Heart left ventricle (tissue), 13 donors: ENCODE measurements at regions not wholly inside any gene's neighbourhood (a gene's known extent, or its start where the extent isn't known, plus 50 kb on each side); places are given as distances from the start of the nearest gene placed in this dataset.

Experiments
- CTCF ChIP-seq, 12 donors: fragments of 200-600 bp; sonication (generic) in 4 of 12; IDR thresholded peaks; one replicate each; pipeline versions ENCODE4 v1.5.0 to v1.8.0; 2018 to 2022; ENCODE audit warnings: antibody characterized with exemption in 12 of 12, mild to moderate bottlenecking in 5 of 12
- POLR2A ChIP-seq, 2 donors: fragments of 450-650 bp; IDR thresholded peaks; one replicate each; pipeline ENCODE4 v1.6.1; 2017; ENCODE audit warnings: antibody characterized with exemption in 2 of 2, mild to moderate bottlenecking in 2 of 2, moderate library complexity in 2 of 2
- donor health status: ischemic (EF 13 %, LVEDD 7.1; RV severe dilation, severe dysfunction).
- donor health status: DM: no; HTN: yes; CAD: no.
- donor health status: DM: no; HTN: no; CAD: no.
- donor health status: ischemic (EF 25% LVEDD 6.9; RV normal size, moderate dysfunction).
- donor health status: ischemic (EF 25% LVEDD 5.7; RV mildly dilated, moderate dysfunction).
- donor health status: ischemic (EF 35%, LVEDD 5.7; RV mildly dilated, moderate dysfunction).
- donor health status: nonischemic (EF 11% LVEDD 7.7; RV severe dilation, severe dysfunction).
- donor health status: DM: yes; HTN: yes; CAD: no.
- donor health status: PGD.
- donor health status: ischemic (EF 29% LVEDD 5.4; RV normal size, mild dysfunction).
- donor health status: nonischemic (EF 23%, LVEDD 6.1; RV moderate dilation, normal function).

GRCh38 chr6:145350928-145351327, 384.4 kb downstream of the EPM2A start:
- TF ChIP-seq CTCF (IDR thresholded peaks at IDR 0.05) (no peak), POLR2A (IDR thresholded peaks at IDR 0.05) (no peak)
